NCI-H526 (cell line): ENCODE measurements at regions not wholly inside any gene's neighbourhood (a gene's known extent, or its start where the extent isn't known, plus 50 kb on each side); places are given as distances from the start of the nearest gene placed in this dataset.

Source experiments
- DNase-seq, 2 experiments: peaks; one replicate each; lab custom pipeline; 2025; lab: John Stamatoyannopoulos, UW

DNA sequence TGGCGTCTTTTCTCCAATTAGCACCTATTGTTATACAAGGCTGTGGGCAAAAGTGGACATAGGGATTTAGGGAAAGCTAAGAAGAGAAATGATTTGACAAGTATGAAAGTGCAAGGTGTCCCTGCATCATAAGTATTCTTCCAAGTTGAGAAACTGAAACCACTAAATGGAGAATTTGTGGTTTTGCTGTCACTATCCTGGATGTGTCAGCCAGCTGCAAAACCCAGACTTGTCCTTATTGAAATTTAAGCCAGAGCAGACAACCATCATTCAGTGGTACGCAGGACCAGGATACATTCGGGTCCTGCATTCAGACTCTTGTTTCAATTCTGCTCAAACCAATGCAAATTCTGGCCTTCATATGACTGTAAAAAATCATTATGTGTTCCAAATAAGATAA is 384.8 kb upstream of the TGFBR2 start:
- no peak for DNase-seq

- no peak for DNase-seq
Measured at GRCh38 chr3:30222441-30222840, 384.0 kb upstream of the TGFBR2 start.

DNA sequence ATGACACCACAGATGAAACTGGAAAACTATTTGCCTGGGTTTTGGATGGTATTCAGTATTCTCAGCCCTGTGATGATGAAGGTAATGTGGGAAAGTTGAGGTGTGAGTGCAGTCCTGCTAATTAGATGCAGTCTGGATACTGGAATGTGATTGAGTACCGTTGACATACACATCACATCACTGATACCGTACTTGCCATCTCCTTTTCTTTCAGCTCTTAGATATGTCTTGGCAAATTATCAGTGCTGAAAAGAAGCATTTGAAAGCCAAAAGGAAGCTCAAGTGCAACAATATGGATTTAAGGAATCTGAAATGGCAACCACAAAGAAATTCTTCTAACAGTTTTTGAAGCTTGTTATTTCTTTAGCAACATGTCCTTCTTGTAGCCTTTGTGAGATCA is 381.4 kb upstream of the TGFBR2 start:
- DNase-seq: no peak

GRCh38 chr3:30226601-30227151 is 379.7 kb upstream of the TGFBR2 start:
- DNase-seq: no peak

GRCh38 chr3:30227571-30228301 is 378.7 kb upstream of the TGFBR2 start:
- DNase-seq: no peak

GRCh38 chr3:30228302-30228631 is 378.1 kb upstream of the TGFBR2 start:
- DNase-seq: no peak

DNA sequence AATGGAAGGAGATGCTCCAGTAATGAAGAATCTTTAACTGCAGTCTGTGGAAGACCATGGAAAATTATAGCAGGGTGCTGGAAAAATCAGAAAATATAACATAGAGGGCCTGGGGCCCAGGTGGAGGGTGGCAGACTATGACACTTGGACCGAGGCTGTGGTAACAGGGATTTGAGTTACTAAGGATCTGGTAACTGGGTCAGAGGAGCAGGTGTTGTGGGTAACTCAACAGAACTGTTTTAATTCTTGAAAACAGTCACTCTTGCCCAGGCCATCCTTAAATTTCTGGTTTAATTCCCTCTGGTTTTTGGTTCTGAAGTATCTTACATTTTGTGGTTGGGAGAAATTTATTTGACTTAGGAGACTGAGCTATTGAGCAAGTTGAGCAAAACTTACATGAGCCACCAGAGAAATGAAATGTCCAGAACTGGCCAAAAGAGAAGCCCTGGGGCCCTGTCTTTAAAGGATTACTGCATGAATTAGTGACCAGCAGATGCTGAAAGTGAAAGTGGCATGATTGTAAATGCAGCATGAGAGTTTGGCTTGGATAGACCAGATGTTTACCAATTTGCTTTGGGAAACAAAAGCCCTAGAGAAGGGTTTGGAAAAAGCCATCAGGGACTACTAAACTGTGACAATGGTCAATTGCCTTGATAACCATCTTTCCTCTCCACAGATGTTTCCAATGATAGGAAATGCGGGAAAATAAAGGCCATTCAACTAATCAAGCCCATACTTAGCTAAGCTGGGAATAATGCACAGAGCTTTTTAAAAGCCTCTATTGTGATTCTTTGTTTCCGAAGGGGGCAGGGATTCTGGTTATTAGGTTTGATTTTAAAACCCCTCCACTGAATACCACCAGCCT is 374.9 kb upstream of the TGFBR2 start:
- no peak for DNase-seq

DNA sequence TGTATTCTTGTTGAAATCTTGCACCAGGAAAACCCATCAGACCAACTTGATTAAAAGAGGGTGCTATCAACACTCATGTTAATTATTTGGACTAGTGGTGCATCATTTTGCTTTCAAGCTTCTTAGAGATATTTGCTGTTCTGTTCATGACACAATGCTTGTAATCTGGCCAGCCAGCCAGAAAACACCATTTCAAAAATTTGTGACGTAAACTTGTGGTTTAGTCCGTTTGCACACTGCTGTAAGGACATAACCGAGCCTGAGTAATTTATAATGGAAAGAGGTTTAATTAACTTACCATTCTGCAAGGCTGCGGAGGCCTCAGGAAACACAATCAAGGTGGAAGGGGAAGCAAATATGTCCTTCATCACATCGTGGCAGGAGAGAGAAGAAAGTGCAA is 374.3 kb upstream of the TGFBR2 start:
- DNase-seq: no peak

- DNase-seq: no peak
Measured at GRCh38 chr3:30233913-30234646, 372.3 kb upstream of the TGFBR2 start.

GRCh38 chr3:30236011-30236410 is 370.4 kb upstream of the TGFBR2 start:
- DNase-seq: no peak

- no peak for DNase-seq
Measured at GRCh38 chr3:30241721-30242120, 364.7 kb upstream of the TGFBR2 start.

DNA sequence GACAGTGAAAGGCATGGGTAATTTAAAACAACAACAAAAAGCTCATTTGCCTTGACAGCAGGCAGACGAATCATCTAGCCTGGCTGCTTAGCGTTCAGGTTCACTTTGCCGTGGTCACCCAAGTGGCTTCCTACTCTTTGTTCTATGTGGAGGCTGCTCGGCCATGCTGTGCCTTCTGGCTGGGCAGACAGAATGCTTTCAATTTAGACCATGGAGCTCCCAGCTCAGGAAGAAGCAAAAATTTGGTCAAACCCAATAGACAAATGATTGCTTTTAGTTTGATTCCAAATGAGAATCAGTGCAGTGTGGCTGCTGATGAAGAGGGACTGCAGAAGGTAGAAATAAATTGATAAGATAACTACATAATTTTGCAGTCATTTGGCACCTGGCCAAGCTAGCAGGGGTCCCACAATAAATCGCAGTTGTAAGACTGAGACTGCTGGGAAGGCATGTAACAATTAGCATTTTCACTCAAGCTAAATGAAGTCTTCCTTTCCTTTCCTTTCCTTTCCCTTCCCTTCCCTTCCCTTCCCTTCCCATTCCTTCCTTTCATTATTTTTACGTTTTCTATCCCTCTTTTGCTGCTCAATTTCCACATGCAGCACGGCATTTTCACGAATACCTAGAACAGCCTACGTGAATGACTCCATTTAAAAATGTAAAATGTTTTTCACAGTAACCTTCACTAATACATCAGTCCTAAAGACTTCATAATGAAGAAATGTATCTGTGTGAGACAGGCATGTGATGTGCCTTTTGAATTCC is 360.4 kb upstream of the TGFBR2 start:
- no peak for DNase-seq

- no peak for DNase-seq
Measured at GRCh38 chr3:30248423-30248822, 358.0 kb upstream of the TGFBR2 start.

- DNase-seq: no peak
Measured at GRCh38 chr3:30252474-30252873, 353.9 kb upstream of the TGFBR2 start.

DNA sequence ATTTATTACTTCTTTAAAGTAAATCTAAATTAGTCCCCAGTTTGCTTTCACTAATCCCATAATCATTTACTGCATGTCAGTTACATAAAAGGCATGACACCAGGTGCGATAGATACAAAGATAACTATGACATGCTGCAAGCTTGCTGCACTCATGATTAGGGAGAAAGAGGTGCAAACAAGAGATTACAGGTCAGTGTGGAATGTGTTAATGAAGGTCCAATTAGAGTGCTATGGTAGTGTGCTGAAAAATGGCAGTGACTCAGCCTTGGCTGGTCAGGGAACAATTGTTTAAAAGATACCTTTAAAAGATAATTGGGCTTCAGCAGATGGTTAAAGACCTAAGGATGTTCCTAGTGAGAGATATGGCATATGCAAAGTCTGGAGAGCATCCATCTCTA is 352.6 kb upstream of the TGFBR2 start:
- DNase-seq: no peak

- no peak for DNase-seq
Measured at GRCh38 chr3:30256474-30256873, 349.9 kb upstream of the TGFBR2 start.

- DNase-seq: peak; percentile 60 to 63
Measured at GRCh38 chr3:30258426-30259392, 347.7 kb upstream of the TGFBR2 start.

DNA sequence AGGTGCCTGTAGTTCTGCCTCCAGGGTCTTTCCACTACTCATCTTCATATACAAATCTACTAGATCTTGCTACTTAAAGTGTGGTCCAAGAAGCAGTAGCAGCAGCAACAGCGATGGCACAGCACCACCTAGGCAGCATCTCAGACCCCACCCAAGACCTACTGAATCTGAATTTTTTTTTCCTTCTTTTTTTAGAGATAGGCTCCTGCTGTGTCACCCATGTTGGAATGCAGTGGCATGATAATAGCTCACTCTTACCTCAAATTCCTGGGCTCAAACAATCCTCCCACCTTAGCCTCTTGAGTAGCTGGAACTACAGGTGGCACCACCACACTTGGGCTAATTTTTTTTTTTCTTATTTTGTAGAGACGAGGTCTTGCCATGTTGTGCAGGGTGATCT is 346.7 kb upstream of the TGFBR2 start:
- no peak for DNase-seq

GRCh38 chr3:30260762-30261161 is 345.6 kb upstream of the TGFBR2 start:
- DNase-seq: no peak

GRCh38 chr3:30263238-30263924 is 343.0 kb upstream of the TGFBR2 start:
- DNase-seq: no peak
